HS-27A (cell line): ENCODE measurements at regions not wholly inside any gene's neighbourhood (a gene's known extent, or its start where the extent isn't known, plus 50 kb on each side); places are given as distances from the start of the nearest gene placed in this dataset.

Experiments
- DNase-seq: peaks from one replicate; pipeline ENCODE4 v3.0.0-alpha.2; 2012; ENCODE audit warnings: low read depth, missing footprints

DNA sequence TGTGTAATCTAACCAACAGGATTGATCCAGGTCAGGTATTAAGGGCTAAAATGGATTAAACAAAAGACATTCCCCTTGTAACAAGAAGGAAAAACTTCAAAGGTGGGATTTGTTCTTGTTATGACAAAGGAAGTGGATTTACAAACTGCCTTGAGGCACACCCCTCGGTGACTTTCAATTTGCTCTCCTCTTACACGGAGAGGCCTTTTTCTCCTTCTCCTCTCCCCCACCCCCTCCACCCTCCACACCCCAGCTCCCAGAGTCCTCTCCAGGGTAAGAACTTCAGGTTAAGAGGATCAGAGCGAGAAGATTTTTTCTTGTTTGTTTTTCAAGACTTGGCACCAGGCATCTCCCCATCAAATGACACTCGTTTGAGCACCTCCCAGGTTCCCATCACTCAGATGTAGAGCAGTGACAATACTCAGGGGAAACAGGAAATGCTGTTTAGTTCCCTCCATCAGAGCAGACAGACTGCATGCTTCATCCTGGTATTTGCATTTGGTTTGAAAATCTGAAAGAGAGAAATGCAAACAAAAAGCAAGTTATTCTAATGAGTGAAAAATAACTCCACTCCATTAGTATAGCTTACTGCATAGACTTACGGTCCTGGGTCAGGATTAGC is 77.6 kb upstream of the TMEM260 start:
- DNase-seq = no peak

- DNase-seq = no peak
Observed at GRCh38 chr14:56505361-56505760, 74.2 kb upstream of the TMEM260 start.

DNA sequence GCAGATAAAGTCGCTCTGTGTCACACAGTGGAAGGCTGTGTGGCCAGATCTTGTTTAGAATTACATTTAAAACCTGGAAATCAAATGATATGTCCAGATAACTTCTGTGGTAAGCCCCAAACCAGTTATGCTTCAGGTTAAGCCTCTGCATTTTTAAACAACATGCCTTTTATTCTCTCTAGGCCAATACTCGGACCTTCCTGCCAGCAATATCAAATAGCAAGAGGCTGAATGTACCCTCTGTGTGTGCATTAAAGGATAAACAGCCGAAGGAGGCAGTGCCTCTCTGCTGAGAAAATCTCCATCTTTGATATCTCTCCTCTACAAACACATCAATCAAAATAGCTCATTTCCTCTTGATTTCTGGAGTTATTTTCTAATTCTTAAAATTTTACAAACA is 67.1 kb upstream of the TMEM260 start:
- DNase-seq = no peak

GRCh38 chr14:56514663-56515371 is 64.8 kb upstream of the TMEM260 start:
- no peak for DNase-seq

- no peak for DNase-seq
Observed at GRCh38 chr14:56515739-56516138, 63.9 kb upstream of the TMEM260 start.

DNA sequence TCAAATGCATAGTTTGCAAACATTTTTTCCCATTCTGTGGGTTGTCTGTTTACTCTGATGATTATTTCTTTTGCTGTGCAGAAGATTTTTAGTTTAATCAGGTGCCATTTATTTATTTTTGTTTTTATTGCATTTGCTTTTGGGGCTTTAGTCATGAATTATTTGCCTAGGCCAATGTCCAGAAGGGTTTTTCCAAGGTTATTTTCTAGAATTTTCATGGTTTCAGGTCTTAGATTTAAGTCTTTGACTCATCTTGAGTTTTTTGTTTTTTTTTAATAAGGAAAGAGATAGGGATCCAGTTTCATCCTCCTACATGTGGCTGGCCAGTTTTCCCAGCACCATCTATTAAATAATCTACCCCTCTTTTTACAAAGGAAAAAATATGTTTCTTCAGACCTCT is 57.2 kb upstream of the TMEM260 start:
- no peak for DNase-seq

DNA sequence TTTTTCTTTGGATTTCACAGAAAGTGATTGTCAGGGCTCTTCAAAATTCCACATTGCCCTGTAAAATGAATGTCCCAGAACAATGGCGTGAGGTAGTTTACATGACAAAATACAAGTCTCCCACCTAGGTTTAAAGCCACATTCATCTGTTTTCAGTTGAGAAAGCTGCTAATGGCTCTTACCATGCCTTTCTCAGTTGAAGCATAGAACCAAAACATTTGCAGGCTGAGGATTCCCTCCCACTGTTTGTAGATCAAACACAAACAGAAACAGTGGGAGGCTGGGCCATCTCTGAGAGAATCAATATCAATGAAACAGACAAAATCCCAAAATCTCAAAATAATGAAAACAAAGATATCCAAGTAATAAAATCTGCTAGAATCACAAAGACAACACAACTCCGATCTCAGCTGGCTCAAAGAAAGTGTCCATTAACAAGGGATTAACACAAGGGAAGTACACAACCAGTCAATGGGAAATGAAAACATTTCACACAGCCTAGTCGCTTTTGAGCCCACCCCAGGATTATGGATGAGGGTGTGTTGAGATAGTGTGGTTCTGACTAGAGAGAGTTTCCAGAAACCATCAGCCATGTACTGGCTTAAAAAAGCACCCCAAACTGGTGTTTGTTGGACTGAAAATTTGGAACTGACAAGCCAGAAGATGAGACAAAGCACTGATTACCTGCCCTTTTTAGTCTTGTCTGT is 54.5 kb upstream of the TMEM260 start:
- DNase-seq = no peak

DNA sequence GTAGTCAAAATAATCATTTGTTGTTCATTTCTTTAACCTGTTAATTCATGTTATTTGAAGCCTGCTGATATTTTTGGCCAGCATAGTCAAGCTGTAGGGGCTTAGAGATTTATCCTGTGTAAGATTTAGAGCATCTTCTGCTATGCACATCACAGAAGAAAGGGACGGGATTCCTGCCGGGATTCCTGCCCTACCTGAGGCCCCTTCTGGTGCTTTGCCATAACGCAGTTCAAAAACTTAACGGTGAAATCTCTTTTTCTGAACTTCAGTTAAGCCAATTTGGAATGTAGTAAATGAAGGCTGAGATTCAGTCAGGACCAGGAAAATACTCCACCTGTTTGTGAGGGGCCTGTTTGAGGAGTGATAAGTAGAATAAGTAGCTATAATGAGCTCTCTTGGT is 50.7 kb upstream of the TMEM260 start:
- no peak for DNase-seq
